ENCODE measurements at regions not wholly inside any gene's neighbourhood (a gene's known extent, or its start where the extent isn't known, plus 50 kb on each side); places are given as distances from the start of the nearest gene placed in this dataset.

DNA sequence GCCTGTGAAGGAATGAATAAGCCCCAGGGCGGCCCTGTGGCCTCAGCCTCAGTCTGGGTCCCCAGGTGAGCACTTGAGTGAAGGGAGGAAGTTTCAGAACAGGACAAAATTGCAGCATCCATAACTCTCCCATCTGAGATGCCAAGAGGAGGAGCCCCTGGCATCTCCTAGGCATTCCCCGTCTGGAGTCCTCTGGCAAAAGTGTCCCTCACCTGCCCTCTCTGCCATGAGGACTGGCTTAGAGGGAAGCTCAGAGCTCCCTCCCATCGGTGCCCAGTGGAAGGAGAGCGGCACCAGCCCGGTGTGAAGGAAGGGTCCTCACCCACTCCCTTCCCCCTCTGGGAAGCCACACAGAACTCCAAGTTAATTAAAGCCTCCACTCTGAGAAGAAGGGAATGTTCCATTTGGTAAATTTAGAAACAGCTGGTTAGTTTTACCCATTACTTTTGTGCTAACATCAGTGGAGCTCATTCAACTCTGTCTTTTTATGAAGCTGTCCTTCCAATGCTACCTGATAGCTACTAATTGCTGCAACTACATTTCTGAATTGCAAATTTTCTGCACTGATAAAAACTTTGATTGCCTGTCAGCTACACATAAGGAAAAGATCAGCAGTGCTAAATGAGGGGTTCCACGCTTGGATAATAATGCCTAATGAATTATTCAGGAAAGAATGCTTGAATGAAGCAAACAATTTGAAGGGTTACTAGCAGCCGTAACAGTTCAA lies 123.3 kb upstream of the RCN1 start:
- 78 to 79% methylated on average over 7 of the region's 7 CpGs for WGBS, 2 donors
- ATAC-seq (ENCODE audit: insufficient read depth, low FRiP score) (no peak), DNase-seq (no peak)

DNA sequence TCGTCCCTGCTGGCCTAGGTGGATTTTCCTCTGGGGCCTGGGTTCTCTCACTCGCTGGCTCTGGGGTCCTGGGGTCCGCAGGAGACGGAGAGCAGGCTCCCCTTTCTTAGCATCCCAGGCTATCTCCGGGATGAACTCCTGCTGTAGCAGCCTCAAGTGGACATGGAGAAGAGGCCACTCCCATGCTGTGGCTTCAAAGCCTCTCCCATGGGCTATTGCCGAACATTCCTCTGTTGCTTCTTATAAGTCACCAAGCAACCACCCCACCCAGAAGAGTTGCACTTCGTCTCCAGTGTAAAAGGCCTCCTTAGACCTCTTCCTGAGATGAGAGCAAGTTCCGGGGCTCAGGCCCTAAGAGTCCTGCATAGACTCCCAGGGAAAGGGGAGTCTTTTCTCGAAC lies 124.0 kb upstream of the RCN1 start:
- ATAC-seq (ENCODE audit: insufficient read depth, low FRiP score) (no peak), DNase-seq (no peak)
- Histone ChIP-seq H3K4me3 (no peak overlapping the region), H3K27me3 (ENCODE audit: control insufficient read depth in 3 of 3, insufficient read depth in 3 of 3, low read length in 2 of 3) (no peaks in the 10 kb centered on the region), H3K9ac (ENCODE audit: insufficient read depth in 1 of 2, low read length in 2 of 2) (no peak overlapping the region), H3K4me1 (ENCODE audit: control insufficient read depth in 5 of 5, insufficient read depth in 5 of 5, low read length in 5 of 5) (peaks cover 0 to 23% (median 0%) of the 10 kb centered on the region in 5 donors), H3K9me3 (ENCODE audit: control insufficient read depth in 4 of 4, insufficient read depth in 3 of 4, low read length in 3 of 4) (peaks cover 0 to 7% (median 0%) of the 10 kb centered on the region in 4 donors), H3K27ac (ENCODE audit: low read depth in 1 of 2, low read length in 1 of 2) (no peak overlapping the region), H3K36me3 (ENCODE audit: control insufficient read depth in 4 of 4, insufficient read depth in 4 of 4, low read length in 4 of 4) (no peaks in the 10 kb centered on the region)
- WGBS, 2 donors = 79 to 81% methylated on average over 9 of the region's 9 CpGs
- TF ChIP-seq, protein P1, sequence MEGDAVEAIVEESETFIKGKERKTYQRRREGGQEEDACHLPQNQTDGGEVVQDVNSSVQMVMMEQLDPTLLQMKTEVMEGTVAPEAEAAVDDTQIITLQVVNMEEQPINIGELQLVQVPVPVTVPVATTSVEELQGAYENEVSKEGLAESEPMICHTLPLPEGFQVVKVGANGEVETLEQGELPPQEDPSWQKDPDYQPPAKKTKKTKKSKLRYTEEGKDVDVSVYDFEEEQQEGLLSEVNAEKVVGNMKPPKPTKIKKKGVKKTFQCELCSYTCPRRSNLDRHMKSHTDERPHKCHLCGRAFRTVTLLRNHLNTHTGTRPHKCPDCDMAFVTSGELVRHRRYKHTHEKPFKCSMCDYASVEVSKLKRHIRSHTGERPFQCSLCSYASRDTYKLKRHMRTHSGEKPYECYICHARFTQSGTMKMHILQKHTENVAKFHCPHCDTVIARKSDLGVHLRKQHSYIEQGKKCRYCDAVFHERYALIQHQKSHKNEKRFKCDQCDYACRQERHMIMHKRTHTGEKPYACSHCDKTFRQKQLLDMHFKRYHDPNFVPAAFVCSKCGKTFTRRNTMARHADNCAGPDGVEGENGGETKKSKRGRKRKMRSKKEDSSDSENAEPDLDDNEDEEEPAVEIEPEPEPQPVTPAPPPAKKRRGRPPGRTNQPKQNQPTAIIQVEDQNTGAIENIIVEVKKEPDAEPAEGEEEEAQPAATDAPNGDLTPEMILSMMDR (IDR thresholded peaks at IDR 0.05; ENCODE audit: control extremely low read depth, extremely low read depth) = no peak

More for the DNA sequence above, 123.3 kb upstream of the RCN1 start:
- Histone ChIP-seq H3K27ac (ENCODE audit: low read depth in 1 of 2, low read length in 1 of 2) (no peak overlapping the region), H3K9ac (ENCODE audit: insufficient read depth in 1 of 2, low read length in 2 of 2) (no peak overlapping the region), H3K36me3 (ENCODE audit: control insufficient read depth in 4 of 4, insufficient read depth in 4 of 4, low read length in 4 of 4) (no peaks in the 10 kb centered on the region), H3K9me3 (ENCODE audit: control insufficient read depth in 4 of 4, insufficient read depth in 3 of 4, low read length in 3 of 4) (peaks cover 0 to 6% (median 0%) of the 10 kb centered on the region in 4 donors), H3K27me3 (ENCODE audit: control insufficient read depth in 3 of 3, insufficient read depth in 3 of 3, low read length in 2 of 3) (no peaks in the 10 kb centered on the region), H3K4me3 (no peak overlapping the region), H3K4me1 (ENCODE audit: control insufficient read depth in 5 of 5, insufficient read depth in 5 of 5, low read length in 5 of 5) (peaks cover 0 to 17% (median 0%) of the 10 kb centered on the region in 5 donors)
- TF ChIP-seq, protein P1 (IDR thresholded peaks at IDR 0.05; ENCODE audit: control extremely low read depth, extremely low read depth) = no peak

DNA sequence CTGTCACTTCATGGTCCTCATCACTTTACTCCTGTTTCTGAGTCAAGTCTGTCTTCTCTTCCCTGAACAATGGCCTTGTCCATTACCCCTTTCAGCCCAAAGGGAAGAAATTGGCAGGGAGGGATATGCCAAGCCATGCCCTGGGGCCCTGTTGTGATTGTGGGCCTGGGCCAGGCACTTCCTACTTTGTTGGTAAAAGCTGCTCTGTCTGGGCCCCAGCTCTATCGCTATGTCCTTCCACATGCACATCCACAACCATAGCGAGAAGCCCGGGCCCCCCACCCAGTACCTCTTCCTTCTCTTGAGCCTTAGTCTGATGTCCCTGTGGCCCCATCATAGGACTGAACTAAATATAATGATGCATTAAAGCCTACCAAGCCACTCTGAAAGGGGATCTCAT lies 126.7 kb upstream of the RCN1 start:
- no peaks in the 10 kb centered on the region for H3K36me3 ChIP-seq (ENCODE audit: control insufficient read depth in 4 of 4, insufficient read depth in 4 of 4, low read length in 4 of 4)
- no peak overlapping the region for H3K4me3 ChIP-seq
- no peak overlapping the region for H3K9ac ChIP-seq (ENCODE audit: insufficient read depth in 1 of 2, low read length in 2 of 2)
- peaks cover 0 to 21% (median 0%) of the 10 kb centered on the region in 5 donors for H3K4me1 ChIP-seq (ENCODE audit: control insufficient read depth in 5 of 5, insufficient read depth in 5 of 5, low read length in 5 of 5)
- DNase-seq = no peak
- no peak overlapping the region for H3K27ac ChIP-seq (ENCODE audit: low read depth in 1 of 2, low read length in 1 of 2)
- WGBS, 2 donors = 63 to 79% methylated on average over 3 of the region's 3 CpGs
- peaks cover 0 to 4% (median 0%) of the 10 kb centered on the region in 4 donors for H3K9me3 ChIP-seq (ENCODE audit: control insufficient read depth in 4 of 4, insufficient read depth in 3 of 4, low read length in 3 of 4)
- ATAC-seq (ENCODE audit: insufficient read depth, low FRiP score) = no peak
- TF ChIP-seq, protein P1 (IDR thresholded peaks at IDR 0.05; ENCODE audit: control extremely low read depth, extremely low read depth) = no peak
- no peaks in the 10 kb centered on the region for H3K27me3 ChIP-seq (ENCODE audit: control insufficient read depth in 3 of 3, insufficient read depth in 3 of 3, low read length in 2 of 3)

Measured in lung (tissue), 11 donors.